ENCODE measurements at regions not wholly inside any gene's neighbourhood (a gene's known extent, or its start where the extent isn't known, plus 50 kb on each side); places are given as distances from the start of the nearest gene placed in this dataset.

GRCh38 chr18:25764777-25765176 lies 325.6 kb downstream of the SS18 start (continued):
- TF ChIP-seq REST (IDR thresholded peaks at IDR 0.05; ENCODE audit: unreplicated experiment) (no peak), CREB1 (CRISPR knock-in tag; IDR thresholded peaks at IDR 0.05; ENCODE audit: low read depth) (no peak), EZH2phosphoT487 (IDR thresholded peaks at IDR 0.05; ENCODE audit: unreplicated experiment) (no peak), POLR2AphosphoS5 (IDR thresholded peaks at IDR 0.05; ENCODE audit: low read depth) (no peak), STAT1 (IDR thresholded peaks at IDR 0.05; ENCODE audit: unreplicated experiment) (no peak), EZH2 (IDR thresholded peaks at IDR 0.05; ENCODE audit: low read depth, unreplicated experiment) (no peak), ZNF114 (CRISPR knock-in tag; IDR thresholded peaks at IDR 0.05) (no peak), CTCF (conservative IDR thresholded peaks at IDR 0.05; ENCODE audit: low read depth in 2 of 2) (no peak), NANOG (IDR thresholded peaks at IDR 0.05; ENCODE audit: borderline replicate concordance) (no peak)

- Histone ChIP-seq H3F3A (replicated peaks; ENCODE audit: low read depth) (no peaks in the 10 kb centered on the region), H3K36me3 (ENCODE audit: insufficient read depth) (no peaks in the 10 kb centered on the region), H2AFZ (no peak overlapping the region), H3K4me1 (ENCODE audit: insufficient read depth) (no peaks in the 10 kb centered on the region), H3K4me2 (no peak overlapping the region), H3K27me3 (ENCODE audit: insufficient read depth) (no peaks in the 10 kb centered on the region), H3K79me2 (replicated peaks; ENCODE audit: insufficient read depth) (no peaks in the 10 kb centered on the region), H3K4me3 (no peak overlapping the region), H3K27ac (ENCODE audit: low read depth) (no peak overlapping the region), H3K9me2 (ENCODE audit: insufficient read depth) (no peaks in the 10 kb centered on the region), H4K20me1 (replicated peaks; ENCODE audit: insufficient read depth) (no peaks in the 10 kb centered on the region)
- Mint-ChIP-seq H3K4me1 (no peaks in the 10 kb centered on the region), H3K9me3 (no peaks in the 10 kb centered on the region), H3K4me3 (no peak overlapping the region), H3K27ac (no peak overlapping the region), H3K36me3 (ENCODE audit: low read depth) (no peaks in the 10 kb centered on the region), H3K27me3 (ENCODE audit: insufficient read depth, low read depth, poor library complexity) (no peaks in the 10 kb centered on the region)
- no peak for DNase-seq (ENCODE audit: low spot score)
- ATAC-seq, result no peak
- TF ChIP-seq CREB1 (CRISPR knock-in tag; IDR thresholded peaks at IDR 0.05; ENCODE audit: low read depth), result no peak
- no peak for TF ChIP-seq POLR2AphosphoS5 (IDR thresholded peaks at IDR 0.05; ENCODE audit: low read depth)
- no peak for TF ChIP-seq ZNF462 (CRISPR knock-in tag; IDR thresholded peaks at IDR 0.05)
- no peak for TF ChIP-seq REST (IDR thresholded peaks at IDR 0.05; ENCODE audit: unreplicated experiment)
These were observed 331.3 kb downstream of the SS18 start for GRCh38 chr18:25759111-25759510.

Measured in GM23338 (cell line).